ENCODE measurements at regions not wholly inside any gene's neighbourhood (a gene's known extent, or its start where the extent isn't known, plus 50 kb on each side); places are given as distances from the start of the nearest gene placed in this dataset.

- Histone ChIP-seq H3K36me3 (no peaks in the 10 kb centered on the region), H3K4me1 (ENCODE audit: control insufficient read depth in 1 of 2, low read depth in 2 of 2) (no peaks in the 10 kb centered on the region), H3K27me3 (replicated peaks; ENCODE audit: insufficient read depth) (no peaks in the 10 kb centered on the region), H3K27ac (no peak overlapping the region), H3K9me3 (no peaks in the 10 kb centered on the region), H3K4me3 (no peak overlapping the region)
- DNase-seq (ENCODE audit: low spot score): no peak
- ATAC-seq (ENCODE audit: insufficient number of reproducible peaks, low FRiP score, low read depth): no peak
- TF ChIP-seq CTCF (IDR thresholded peaks at IDR 0.05): no peak
Observed at GRCh38 chr1:91075233-91076135, 53.6 kb upstream of the ZNF644 start.

GRCh38 chr1:91073299-91073698, 51.5 kb upstream of the ZNF644 start:
- H3K4me1 ChIP-seq (ENCODE audit: control insufficient read depth in 1 of 2, low read depth in 2 of 2): no peaks in the 10 kb centered on the region
- ATAC-seq (ENCODE audit: insufficient number of reproducible peaks, low FRiP score, low read depth) (no peak), DNase-seq (ENCODE audit: low spot score) (no peak)
- no peak for TF ChIP-seq CTCF (IDR thresholded peaks at IDR 0.05)
- H3K9me3 ChIP-seq: no peaks in the 10 kb centered on the region
- no peak overlapping the region for H3K27ac ChIP-seq
- H3K4me3 ChIP-seq: no peak overlapping the region
- H3K27me3 ChIP-seq (replicated peaks; ENCODE audit: insufficient read depth): no peaks in the 10 kb centered on the region
- no peaks in the 10 kb centered on the region for H3K36me3 ChIP-seq

- DNase-seq (ENCODE audit: low spot score) (no peak), ATAC-seq (ENCODE audit: insufficient number of reproducible peaks, low FRiP score, low read depth) (no peak)
- Histone ChIP-seq H3K4me3 (no peak overlapping the region), H3K27me3 (replicated peaks; ENCODE audit: insufficient read depth) (no peaks in the 10 kb centered on the region), H3K9me3 (no peaks in the 10 kb centered on the region), H3K36me3 (no peaks in the 10 kb centered on the region), H3K4me1 (ENCODE audit: control insufficient read depth in 1 of 2, low read depth in 2 of 2) (no peaks in the 10 kb centered on the region), H3K27ac (no peak overlapping the region)
- no peak for TF ChIP-seq CTCF (IDR thresholded peaks at IDR 0.05)
Observed at GRCh38 chr1:91071838-91072237, 50.0 kb upstream of the ZNF644 start.

Data from thoracic aorta (tissue), 2 donors.